Tibial artery (tissue), 4 donors: ENCODE measurements at regions not wholly inside any gene's neighbourhood (a gene's known extent, or its start where the extent isn't known, plus 50 kb on each side); places are given as distances from the start of the nearest gene placed in this dataset.

Source experiments
- DNase-seq, 2 donors: peaks; one replicate each; pipeline ENCODE4 v3.0.0-alpha.2; 2019
- H3K27ac ChIP-seq, 2 donors: fragments of 200-600 bp; sonication (generic) in 1 of 2; 1 replicate in 1 of 2; 2 replicates in 1 of 2; pipeline ENCODE4 v1.5.1; 2018 to 2019; ENCODE audit warnings: mild to moderate bottlenecking in 1 of 2
- H3K27me3 ChIP-seq, 2 donors: fragments of 200-600 bp; sonication (generic) in 1 of 2; one replicate each; pipeline versions ENCODE4 v1.5.1 to v1.6.0; 2016 to 2019
- H3K36me3 ChIP-seq, 3 donors: fragments of 200-600 bp; sonication (generic) in 2 of 3; one replicate each; pipeline ENCODE4 v1.5.1; 2016 to 2019; ENCODE audit warnings: mild to moderate bottlenecking in 2 of 3
- H3K4me1 ChIP-seq, 4 donors: fragments of 200-600 bp; sonication (generic) in 2 of 4; 1 replicate in 3 of 4; 2 replicates in 1 of 4; pipeline ENCODE4 v1.5.1; 2016 to 2019
- H3K4me3 ChIP-seq, 2 donors: fragments of 200-600 bp; sonication (generic) in 1 of 2; 1 replicate in 1 of 2; 2 replicates in 1 of 2; pipeline ENCODE4 v1.5.1; 2018 to 2019; ENCODE audit warnings: mild to moderate bottlenecking in 2 of 2
- H3K9me3 ChIP-seq, 3 donors: fragments of 200-600 bp; sonication (generic) in 1 of 3; one replicate each; pipeline ENCODE4 v1.5.1; 2016 to 2019
- CTCF ChIP-seq, 2 experiments: fragments of 200-600 bp in 1 of 2; fragments of 450-650 bp in 1 of 2; IDR thresholded peaks; one replicate each; pipeline ENCODE4 v1.5.1; 2017 to 2019; ENCODE audit warnings: antibody characterized with exemption in 2 of 2, mild to moderate bottlenecking in 1 of 2, moderate library complexity in 1 of 2
- intact Hi-C: fragments of 100-400 bp; cut with DNase I; formaldehyde crosslinking; loops from one replicate; pipeline ENCODE4 v1.15.0; 2023; ENCODE audit warnings: low total_unique reads

GRCh38 chr1:185559151-185559550 is 175.0 kb upstream of the HMCN1 start:
- no peaks in the 10 kb centered on the region for H3K9me3 ChIP-seq
- no peak overlapping the region for H3K27ac ChIP-seq
- H3K4me3 ChIP-seq = no peak overlapping the region
- intact Hi-C loops = no loop called here
- no peaks in the 10 kb centered on the region for H3K4me1 ChIP-seq
- no peaks in the 10 kb centered on the region for H3K27me3 ChIP-seq
- no peak for TF ChIP-seq CTCF (IDR thresholded peaks at IDR 0.05)
- DNase-seq = no peak
- H3K36me3 ChIP-seq = no peaks in the 10 kb centered on the region

- Histone ChIP-seq H3K27ac (no peak overlapping the region), H3K4me3 (no peak overlapping the region), H3K27me3 (no peaks in the 10 kb centered on the region), H3K36me3 (no peaks in the 10 kb centered on the region), H3K9me3 (no peaks in the 10 kb centered on the region), H3K4me1 (no peaks in the 10 kb centered on the region)
- no peak for TF ChIP-seq CTCF (IDR thresholded peaks at IDR 0.05)
- no peak for DNase-seq
- intact Hi-C loops = no loop called here
Observed at GRCh38 chr1:185556561-185556960, 177.6 kb upstream of the HMCN1 start.

GRCh38 chr1:185555743-185556142 is 178.4 kb upstream of the HMCN1 start:
- DNase-seq = no peak
- Histone ChIP-seq H3K9me3 (no peaks in the 10 kb centered on the region), H3K27me3 (no peaks in the 10 kb centered on the region), H3K4me3 (no peak overlapping the region), H3K4me1 (no peaks in the 10 kb centered on the region), H3K27ac (no peak overlapping the region), H3K36me3 (no peaks in the 10 kb centered on the region)
- TF ChIP-seq CTCF (IDR thresholded peaks at IDR 0.05) = no peak
- intact Hi-C loops = no loop called here

- Histone ChIP-seq H3K27me3 (no peaks in the 10 kb centered on the region), H3K36me3 (no peaks in the 10 kb centered on the region), H3K27ac (no peak overlapping the region), H3K9me3 (no peaks in the 10 kb centered on the region), H3K4me3 (no peak overlapping the region), H3K4me1 (no peaks in the 10 kb centered on the region)
- TF ChIP-seq CTCF (IDR thresholded peaks at IDR 0.05) = no peak
- DNase-seq = peak; percentile 66 to 72
- intact Hi-C loops = no loop called here
Observed at GRCh38 chr1:185551008-185551407, 183.2 kb upstream of the HMCN1 start.

- Histone ChIP-seq H3K4me1 (no peaks in the 10 kb centered on the region), H3K9me3 (no peaks in the 10 kb centered on the region), H3K27me3 (no peaks in the 10 kb centered on the region), H3K27ac (no peak overlapping the region), H3K4me3 (no peak overlapping the region), H3K36me3 (no peaks in the 10 kb centered on the region)
- intact Hi-C loops = no loop called here
- no peak for DNase-seq
- TF ChIP-seq CTCF (IDR thresholded peaks at IDR 0.05) = no peak
Observed at GRCh38 chr1:185549906-185550305, 184.3 kb upstream of the HMCN1 start.

- Histone ChIP-seq H3K27ac (no peak overlapping the region), H3K27me3 (no peaks in the 10 kb centered on the region), H3K36me3 (no peaks in the 10 kb centered on the region), H3K9me3 (no peaks in the 10 kb centered on the region), H3K4me1 (no peaks in the 10 kb centered on the region), H3K4me3 (no peak overlapping the region)
- TF ChIP-seq CTCF (IDR thresholded peaks at IDR 0.05) = no peak
- intact Hi-C loops = no loop called here
- no peak for DNase-seq
Observed at GRCh38 chr1:185546029-185546428, 188.2 kb upstream of the HMCN1 start.
